NB4 (cell line): ENCODE measurements at regions not wholly inside any gene's neighbourhood (a gene's known extent, or its start where the extent isn't known, plus 50 kb on each side); places are given as distances from the start of the nearest gene placed in this dataset.

Experiments used
- DNase-seq: peaks from one replicate; pipeline ENCODE4 v3.0.0; 2010; ENCODE audit warnings: low read depth
- H3K4me3 ChIP-seq: one replicate; pipeline ENCODE4 v1.5.1; 2011; ENCODE audit warnings: mild to moderate bottlenecking, low read depth, low read length, moderate library complexity
- CTCF ChIP-seq: IDR thresholded peaks from one replicate; pipeline ENCODE4 v1.5.1; 2012; ENCODE audit warnings: low read depth, low read length
- MAX ChIP-seq: IDR thresholded peaks from 2 replicates; pipeline ENCODE4 v1.6.1; 2011; ENCODE audit warnings: low read depth, low read length
- MYC ChIP-seq: IDR thresholded peaks from 2 replicates; pipeline ENCODE4 v1.6.1; 2011; ENCODE audit warnings: low read depth, low read length
- POLR2A ChIP-seq: IDR thresholded peaks from 2 replicates; pipeline ENCODE4 v1.6.1; 2011; ENCODE audit warnings: mild to moderate bottlenecking; ENCODE audit not compliant: insufficient read length; ENCODE audit errors: extremely low read depth

GRCh38 chr5:107278774-107279173 is 392.0 kb downstream of the EFNA5 start:
- no peak for DNase-seq
- no peak overlapping the region for H3K4me3 ChIP-seq
- TF ChIP-seq POLR2A (no peak), CTCF (no peak), MYC (no peak), MAX (no peak)

DNA sequence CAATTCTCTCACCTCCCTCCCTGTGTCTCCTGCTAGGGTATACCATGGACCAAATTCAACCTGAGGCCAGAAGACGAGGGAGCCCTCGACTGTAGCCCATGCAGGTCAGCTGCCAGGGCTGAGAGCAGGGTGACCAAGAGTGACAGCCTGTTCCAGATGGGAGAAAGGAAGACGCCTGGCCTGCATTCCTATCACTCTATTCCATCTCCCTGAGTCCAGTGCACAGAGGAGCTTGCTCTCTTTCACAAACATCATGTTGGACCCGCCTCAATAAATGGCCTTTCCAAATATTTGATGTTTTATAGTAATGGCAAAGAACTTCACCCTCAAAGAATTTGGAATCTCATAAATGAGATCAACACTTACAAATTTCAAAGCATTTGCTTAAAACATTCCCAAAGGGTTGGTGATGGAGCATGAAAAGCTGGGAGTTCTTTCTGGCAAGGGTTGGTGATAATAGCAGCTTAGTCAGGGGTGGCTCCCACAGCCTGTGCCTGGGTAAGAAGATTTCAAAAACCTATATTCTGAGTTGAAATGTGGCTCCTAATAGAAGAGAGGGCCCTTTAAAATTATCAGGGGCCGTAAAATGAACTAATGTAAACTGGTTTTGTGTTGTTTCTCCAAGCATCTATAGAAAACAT is 393.1 kb downstream of the EFNA5 start:
- H3K4me3 ChIP-seq = no peak overlapping the region
- TF ChIP-seq POLR2A (no peak), MAX (no peak), CTCF (no peak), MYC (no peak)
- DNase-seq = no peak

GRCh38 chr5:107275333-107275732 is 395.4 kb downstream of the EFNA5 start:
- H3K4me3 ChIP-seq = no peak overlapping the region
- no peak for TF ChIP-seq CTCF
- TF ChIP-seq MYC = no peak
- no peak for TF ChIP-seq POLR2A
- no peak for TF ChIP-seq MAX
- DNase-seq = no peak

- DNase-seq = no peak
These were observed 396.2 kb downstream of the EFNA5 start for GRCh38 chr5:107274571-107274970.

GRCh38 chr5:107272954-107273353 is 397.8 kb downstream of the EFNA5 start:
- TF ChIP-seq MYC (no peak), CTCF (no peak), MAX (no peak), POLR2A (no peak)

More at GRCh38 chr5:107274571-107274970, 396.2 kb downstream of the EFNA5 start:
- TF ChIP-seq POLR2A (no peak), MAX (no peak), MYC (no peak), CTCF (no peak)
- H3K4me3 ChIP-seq = no peak overlapping the region

More at GRCh38 chr5:107272954-107273353, 397.8 kb downstream of the EFNA5 start:
- H3K4me3 ChIP-seq = no peak overlapping the region
- DNase-seq = no peak
